ENCODE measurements at regions not wholly inside any gene's neighbourhood (a gene's known extent, or its start where the extent isn't known, plus 50 kb on each side); places are given as distances from the start of the nearest gene placed in this dataset.
"Not testable (repeated sequence)": the region's sequence is repeated elsewhere in the genome, so short reads cannot be mapped to it uniquely, and the experiment has no call there.

- no peak for DNase-seq (ENCODE audit: low spot score)
Measured at GRCh38 chr5:83001796-83002381, 75.3 kb downstream of the TMEM167A start.

- no peak for DNase-seq (ENCODE audit: low spot score)
Measured at GRCh38 chr5:83000922-83001321, 76.3 kb downstream of the TMEM167A start.

- DNase-seq (ENCODE audit: low spot score), result peak; percentile 22
Measured at GRCh38 chr5:83000428-83000827, 76.8 kb downstream of the TMEM167A start.

GRCh38 chr5:82993416-82993815 is 83.8 kb downstream of the TMEM167A start:
- no peak for DNase-seq (ENCODE audit: low spot score)

- DNase-seq (ENCODE audit: low spot score), result no peak
Measured at GRCh38 chr5:82992646-82993045, 84.5 kb downstream of the TMEM167A start.

- DNase-seq (ENCODE audit: low spot score), result no peak
Measured at GRCh38 chr5:82991678-82992323, 85.4 kb downstream of the TMEM167A start.

- DNase-seq (ENCODE audit: low spot score), result no peak
Measured at GRCh38 chr5:82991059-82991458, 86.1 kb downstream of the TMEM167A start.

- no peak for DNase-seq (ENCODE audit: low spot score)
Measured at GRCh38 chr5:82987188-82987587, 90.0 kb downstream of the TMEM167A start.

- no peak for DNase-seq (ENCODE audit: low spot score)
Measured at GRCh38 chr5:82986404-82986803, 90.8 kb downstream of the TMEM167A start.

- no peak for DNase-seq (ENCODE audit: low spot score)
Measured at GRCh38 chr5:82985763-82986162, 91.4 kb downstream of the TMEM167A start.

- no peak for DNase-seq (ENCODE audit: low spot score)
Measured at GRCh38 chr5:82984786-82985735, 92.1 kb downstream of the TMEM167A start.

- no peak for DNase-seq (ENCODE audit: low spot score)
Measured at GRCh38 chr5:82982846-82983245, 94.3 kb downstream of the TMEM167A start.

GRCh38 chr5:82976887-82977286 is 100.3 kb downstream of the TMEM167A start:
- not testable (repeated sequence) for DNase-seq (ENCODE audit: low spot score)

GRCh38 chr5:82975812-82976211 is 101.4 kb downstream of the TMEM167A start:
- DNase-seq (ENCODE audit: low spot score), result peak; percentile 75

- no peak for DNase-seq (ENCODE audit: low spot score)
Measured at GRCh38 chr5:82975396-82975795, 101.8 kb downstream of the TMEM167A start.

GRCh38 chr5:82974346-82974745 is 102.8 kb downstream of the TMEM167A start:
- not testable (repeated sequence) for DNase-seq (ENCODE audit: low spot score)

GRCh38 chr5:82971901-82972300 is 105.3 kb downstream of the TMEM167A start:
- DNase-seq (ENCODE audit: low spot score), result no peak

- not testable (repeated sequence) for DNase-seq (ENCODE audit: low spot score)
Measured at GRCh38 chr5:82971034-82971806, 106.0 kb downstream of the TMEM167A start.

GRCh38 chr5:82969221-82969976 is 107.8 kb downstream of the TMEM167A start:
- peak; percentile 76 for DNase-seq (ENCODE audit: low spot score)

GRCh38 chr5:82967072-82967471 is 110.1 kb downstream of the TMEM167A start:
- DNase-seq (ENCODE audit: low spot score), result no peak

GRCh38 chr5:82959466-82959865 is 117.7 kb downstream of the TMEM167A start:
- no peak for DNase-seq (ENCODE audit: low spot score)

Measured in SW480 (cell line).